TTC549 (cell line): ENCODE measurements at regions not wholly inside any gene's neighbourhood (a gene's known extent, or its start where the extent isn't known, plus 50 kb on each side); places are given as distances from the start of the nearest gene placed in this dataset.
"Not testable (repeated sequence)": the region's sequence is repeated elsewhere in the genome, so short reads cannot be mapped to it uniquely, and the experiment has no call there.

Experiments
- FAIRE-seq: peaks from 2 replicates; lab custom pipeline; 2012; peaks lifted over from hg19 to GRCh38; lab: Jason Lieb, UNC

DNA sequence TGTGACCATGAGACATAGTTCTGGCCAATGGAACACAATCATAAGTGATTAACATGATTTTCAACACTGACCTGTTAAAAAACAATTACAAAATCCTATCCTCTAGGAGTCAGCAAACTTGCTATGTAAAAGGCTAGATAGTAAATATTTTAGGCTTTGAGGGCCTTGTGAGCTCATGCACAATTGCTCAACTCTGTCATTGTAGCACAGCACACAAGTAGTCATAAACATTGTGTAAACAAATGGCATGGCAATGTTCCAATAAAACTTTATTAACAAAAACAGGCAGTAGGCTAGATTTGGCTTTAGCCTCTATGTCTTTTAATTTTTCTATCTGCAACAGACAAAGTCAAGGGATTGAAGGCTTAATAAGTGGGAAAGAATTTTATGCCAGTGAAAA, 350.7 kb downstream of the C12orf50 start:
- no peak for FAIRE-seq

DNA sequence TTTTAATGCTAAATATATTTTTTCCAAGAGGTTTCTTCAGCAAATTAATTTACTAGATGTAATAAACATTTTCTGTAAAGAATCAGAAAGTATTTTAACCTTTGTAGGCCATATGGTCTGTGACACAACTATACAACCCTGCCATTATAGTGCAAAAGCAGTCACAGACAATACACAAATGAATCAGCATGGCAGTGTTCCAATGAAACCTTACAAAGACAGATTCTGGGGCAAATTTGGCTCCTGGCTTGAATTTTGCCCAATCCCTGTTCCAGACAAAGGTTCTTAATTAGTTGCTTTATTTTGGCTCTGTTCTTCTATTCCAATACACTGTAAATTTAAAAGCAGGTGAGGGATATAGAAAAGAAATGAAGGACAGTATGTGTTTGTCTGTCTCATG, 352.5 kb downstream of the C12orf50 start:
- no peak for FAIRE-seq

DNA sequence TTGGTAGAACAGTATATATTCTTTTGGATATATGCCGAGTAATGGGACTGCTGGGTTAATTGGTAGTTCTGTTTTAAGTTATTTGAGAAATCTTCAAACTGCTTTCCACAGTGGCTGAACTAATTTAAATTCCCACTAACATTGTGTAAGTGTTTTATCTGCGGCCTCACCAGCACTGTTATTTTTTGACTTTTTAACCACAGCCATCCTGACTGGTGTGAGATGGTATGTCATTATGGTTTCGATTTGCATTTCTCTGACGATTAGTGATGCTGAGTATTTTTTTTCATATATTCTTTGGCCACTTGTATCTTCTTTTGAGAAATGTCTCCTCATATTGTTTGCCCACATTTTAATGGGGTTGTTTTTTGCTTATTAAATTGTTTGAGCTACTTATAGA, 357.4 kb downstream of the C12orf50 start:
- no peak for FAIRE-seq

DNA sequence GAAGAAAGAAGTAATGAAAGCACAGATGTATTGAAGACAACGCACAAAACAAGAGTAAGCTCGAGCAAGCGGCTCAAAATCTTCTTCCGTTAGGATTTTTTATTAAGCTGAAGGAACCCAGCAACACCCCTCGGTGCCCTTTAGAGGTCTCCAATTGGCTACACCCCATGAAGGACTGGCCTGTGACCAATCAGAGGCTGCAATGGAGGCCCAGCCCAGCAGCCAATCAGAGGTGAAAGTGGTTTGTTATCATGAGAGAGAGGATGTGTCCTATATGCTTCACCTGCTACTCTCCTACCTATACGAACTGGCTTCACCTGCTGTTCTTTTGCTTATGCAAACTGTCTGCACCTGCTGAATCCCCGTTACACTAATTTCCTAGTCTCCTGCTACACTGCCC, 358.8 kb downstream of the C12orf50 start:
- no peak for FAIRE-seq

DNA sequence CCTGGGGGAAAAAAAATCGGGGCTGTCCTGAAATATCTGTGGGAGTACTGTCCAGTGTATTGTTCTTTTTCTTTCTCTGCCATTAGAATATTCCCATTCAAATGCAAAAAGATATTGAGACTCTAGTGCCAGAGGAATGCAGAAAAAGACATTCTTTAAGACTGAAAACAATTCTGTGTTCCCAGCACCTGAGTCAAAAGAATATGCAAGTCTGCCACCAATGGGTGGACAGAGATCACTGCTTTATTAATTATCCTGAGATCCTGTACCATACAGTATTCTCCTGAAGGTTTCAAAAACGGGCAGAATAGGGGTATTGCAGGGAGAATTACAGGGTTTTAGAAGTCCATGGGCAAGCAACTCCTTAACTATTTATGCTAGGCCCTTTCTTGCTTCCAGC, 361.8 kb downstream of the C12orf50 start:
- FAIRE-seq, result no peak

DNA sequence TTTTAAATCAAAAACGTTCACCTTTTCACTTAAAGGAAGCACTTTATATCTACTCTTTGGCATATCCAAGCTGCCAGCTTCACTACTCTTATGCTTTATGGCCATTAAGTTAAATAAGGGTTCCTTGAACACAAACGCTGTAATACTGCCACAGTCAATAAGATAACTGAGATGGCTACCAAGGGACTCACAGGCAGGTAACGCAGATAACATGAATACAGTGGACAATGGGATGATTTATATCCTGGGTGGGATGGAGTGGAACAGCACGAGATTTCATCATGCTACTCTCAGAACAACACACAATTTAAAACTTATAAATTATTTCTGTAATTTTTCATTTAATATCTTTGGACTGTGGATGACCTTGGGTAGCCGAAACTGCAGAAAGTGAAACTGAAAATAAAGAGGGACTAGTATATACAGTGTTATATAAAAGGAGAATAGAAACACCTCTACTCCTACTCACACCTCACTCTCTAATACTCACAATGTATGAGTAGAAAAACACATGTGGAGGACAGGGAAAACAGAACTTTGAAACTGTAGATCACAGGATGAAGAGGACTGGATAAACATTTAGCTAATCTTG, 367.3 kb downstream of the C12orf50 start:
- FAIRE-seq, result no peak

DNA sequence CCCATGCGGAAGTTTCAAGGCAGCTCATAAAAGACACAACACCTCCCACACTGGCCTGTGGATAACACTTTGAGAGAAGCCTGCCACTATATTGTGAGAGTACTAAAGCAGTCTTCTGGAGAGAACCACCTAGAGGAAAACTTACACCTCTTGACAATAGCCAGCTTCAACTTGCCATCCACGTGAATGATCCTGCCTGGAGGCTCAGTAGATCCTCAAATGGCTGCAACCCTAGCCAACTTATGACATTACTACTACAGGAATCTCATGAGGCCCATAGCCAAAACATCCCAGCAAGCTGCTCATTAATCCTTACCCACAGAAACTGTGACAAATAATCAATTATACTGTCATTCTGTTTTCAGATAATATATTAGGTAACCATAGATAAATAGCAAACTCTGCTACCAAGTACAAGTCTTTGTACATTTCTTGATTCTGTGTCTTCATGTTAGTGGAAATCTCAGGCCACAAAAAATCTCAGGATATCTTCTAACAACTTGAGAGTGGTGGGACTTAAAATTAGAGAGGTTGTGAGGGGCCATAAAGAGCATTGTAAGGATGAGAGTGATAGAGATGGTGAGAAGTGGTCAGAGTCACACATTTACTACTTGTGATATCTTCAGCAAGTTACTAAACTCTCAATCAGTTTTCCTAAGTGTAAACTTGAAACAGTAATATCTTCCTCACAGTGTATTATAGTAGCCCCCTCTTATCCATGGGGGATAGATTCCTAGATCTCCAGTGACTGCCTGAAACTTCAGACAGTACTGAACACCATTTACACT, 368.0 kb downstream of the C12orf50 start:
- FAIRE-seq, result no peak

DNA sequence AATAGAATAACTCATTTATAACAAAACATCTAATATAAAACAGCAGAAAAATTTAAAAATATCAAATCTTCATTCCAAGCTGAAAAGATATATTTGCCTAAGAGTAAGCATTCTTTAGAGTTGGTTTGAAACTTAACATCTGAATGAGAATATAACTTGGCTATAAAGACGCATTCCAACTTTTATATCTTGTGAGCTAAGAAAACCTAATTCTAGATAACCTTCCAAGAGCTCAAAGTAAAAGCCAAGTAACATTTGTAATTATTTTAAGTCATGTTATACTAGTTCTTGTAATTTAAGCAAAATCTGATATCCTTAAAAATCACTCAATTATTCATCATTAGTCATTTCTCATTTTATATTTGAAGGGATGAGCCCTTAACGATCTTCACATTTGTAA, 368.9 kb downstream of the C12orf50 start:
- FAIRE-seq, result no peak

DNA sequence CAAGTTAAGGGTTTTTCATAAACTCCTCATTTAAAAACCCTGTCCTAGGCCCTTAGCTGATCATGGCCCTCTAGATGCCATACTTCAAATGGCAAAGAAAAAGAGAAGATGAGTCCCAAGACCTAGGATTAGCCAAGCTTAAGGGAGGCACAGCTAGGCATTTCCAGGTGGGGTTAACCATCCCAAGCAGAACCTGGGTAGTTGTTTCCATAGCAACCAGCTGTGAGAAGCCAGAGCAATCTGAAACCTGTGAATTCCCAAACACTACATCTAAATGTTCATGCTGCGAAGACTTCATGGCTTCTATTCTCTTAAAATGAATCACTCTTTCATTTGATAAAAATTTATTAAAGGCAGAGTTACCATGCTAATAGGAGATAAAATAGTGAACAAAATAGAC, 372.9 kb downstream of the C12orf50 start:
- FAIRE-seq, result no peak

DNA sequence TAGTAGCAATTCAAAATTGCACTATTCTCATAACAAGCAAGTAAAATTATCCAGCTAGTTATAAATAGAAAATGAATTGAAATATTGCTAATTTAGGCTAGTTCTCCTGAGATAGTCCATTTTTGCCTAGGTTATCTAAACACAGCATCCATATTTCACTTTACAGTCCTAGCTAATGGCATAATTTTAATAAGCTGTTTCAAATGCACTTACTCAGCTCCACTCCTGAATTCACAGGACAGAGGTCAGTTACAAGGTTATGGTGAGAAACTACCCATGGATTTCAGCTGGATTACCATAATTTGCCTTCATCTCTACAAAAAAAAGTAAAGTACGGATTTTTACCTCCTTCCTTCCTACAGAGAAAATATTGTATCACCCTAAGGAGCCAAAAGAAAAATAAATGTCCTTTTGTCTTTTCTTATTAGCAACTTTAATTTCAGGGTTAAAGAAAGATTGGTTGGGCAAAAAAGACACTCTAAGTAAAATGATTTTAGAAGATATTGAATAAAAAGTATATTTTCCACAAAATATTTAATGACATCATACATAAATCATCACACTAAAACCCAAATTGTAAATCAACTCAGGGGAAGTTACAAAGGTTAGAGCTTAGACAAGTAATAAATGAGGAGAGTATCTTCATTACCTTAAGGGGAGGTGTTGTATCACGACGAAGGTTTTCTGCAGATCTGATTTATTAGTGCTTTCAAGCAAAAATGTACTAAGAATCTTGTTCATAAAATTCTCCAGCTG, 377.4 kb downstream of the C12orf50 start:
- no peak for FAIRE-seq

DNA sequence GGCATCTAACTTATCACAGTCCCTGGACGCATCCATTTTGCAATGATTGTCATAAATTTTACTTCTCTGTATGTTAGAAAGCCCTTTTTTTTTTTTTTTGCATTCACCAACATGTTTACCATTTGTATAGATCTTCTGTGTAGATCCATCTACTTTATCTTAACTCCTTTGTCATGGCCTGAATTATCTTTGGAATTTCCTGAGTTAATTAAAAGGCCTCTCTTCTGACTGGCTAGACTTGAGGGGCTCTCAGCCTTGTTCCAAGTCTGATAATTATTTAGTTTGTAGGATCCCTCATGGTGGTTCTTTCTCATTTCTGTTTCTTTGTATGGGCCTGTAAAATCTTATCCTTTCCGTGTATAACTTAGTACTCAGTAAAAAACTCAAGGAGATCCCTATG, 387.0 kb downstream of the C12orf50 start:
- FAIRE-seq, result no peak

DNA sequence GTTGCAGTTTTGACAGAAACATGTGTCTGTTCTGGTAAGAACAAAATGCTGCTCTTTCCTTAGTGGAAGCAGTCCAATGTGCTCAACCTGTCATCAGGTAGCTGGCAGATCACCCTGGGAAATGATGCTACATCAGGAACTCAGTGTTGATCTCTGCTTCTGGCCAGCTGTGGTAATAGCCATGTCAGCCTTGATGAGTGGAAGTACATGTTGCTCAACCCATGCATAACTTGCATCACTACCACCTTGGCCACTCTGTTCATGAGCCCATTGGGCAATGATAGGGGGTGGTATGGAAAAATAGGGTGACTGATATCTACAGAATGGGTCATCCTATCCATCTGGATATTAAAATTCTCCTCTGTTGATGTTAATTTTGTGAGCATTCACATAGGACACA, 411.0 kb downstream of the C12orf50 start:
- no peak for FAIRE-seq

DNA sequence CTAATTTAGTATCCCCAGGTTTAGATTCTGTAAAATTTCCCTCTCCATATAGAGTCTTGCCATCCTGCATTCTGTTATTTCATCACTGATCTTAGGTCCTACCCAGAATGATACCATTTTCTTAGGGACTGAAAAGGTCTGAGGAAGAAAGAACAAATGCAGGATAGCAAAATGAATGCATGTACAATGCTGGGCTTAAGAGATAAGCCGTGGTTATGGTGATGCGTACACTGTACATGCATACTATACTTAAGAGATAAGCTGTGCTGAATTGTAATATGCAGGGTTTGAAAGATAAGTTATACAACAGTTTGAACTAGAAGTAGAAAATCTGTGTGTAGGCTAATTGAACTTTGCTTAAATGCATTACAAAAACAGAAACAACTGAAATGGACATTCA, 416.2 kb downstream of the C12orf50 start:
- FAIRE-seq, result no peak

DNA sequence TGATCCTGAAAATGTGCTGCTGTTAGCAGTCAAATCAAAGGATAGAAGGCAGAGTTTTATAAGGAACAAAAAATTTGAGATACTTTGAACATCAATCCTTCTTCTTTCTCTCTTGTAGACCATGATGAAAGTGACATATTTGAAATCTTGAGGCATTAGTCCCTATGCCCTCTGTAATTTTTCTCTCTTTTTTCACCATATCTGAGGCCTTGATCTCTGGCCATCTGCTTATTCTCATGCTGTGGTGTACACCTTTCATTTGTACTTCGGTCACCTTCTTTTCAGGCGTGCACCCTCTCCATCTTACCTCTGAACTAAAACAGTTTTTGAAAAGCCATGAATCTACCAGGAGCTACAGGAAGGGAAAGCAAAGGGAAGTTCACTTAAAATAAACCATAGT, 420.9 kb downstream of the C12orf50 start:
- FAIRE-seq, result no peak

DNA sequence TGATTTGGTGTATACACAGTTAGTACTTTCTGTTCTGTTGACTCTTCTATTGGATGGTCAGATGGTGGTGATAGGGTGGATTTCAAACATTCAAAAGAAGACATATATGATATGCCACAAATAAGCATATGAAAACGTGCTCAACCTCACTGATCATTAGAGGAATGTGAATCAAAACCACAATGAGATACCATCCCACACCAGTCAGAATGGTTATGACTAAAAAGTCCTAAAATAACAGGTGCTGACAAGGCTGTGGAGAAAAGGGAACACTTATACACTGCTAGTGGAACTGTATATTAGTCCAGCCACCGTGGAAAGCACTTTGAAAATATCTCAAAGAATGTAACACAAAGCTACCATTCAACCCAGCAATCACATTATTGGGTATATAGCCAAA, 425.5 kb downstream of the C12orf50 start:
- no peak for FAIRE-seq

DNA sequence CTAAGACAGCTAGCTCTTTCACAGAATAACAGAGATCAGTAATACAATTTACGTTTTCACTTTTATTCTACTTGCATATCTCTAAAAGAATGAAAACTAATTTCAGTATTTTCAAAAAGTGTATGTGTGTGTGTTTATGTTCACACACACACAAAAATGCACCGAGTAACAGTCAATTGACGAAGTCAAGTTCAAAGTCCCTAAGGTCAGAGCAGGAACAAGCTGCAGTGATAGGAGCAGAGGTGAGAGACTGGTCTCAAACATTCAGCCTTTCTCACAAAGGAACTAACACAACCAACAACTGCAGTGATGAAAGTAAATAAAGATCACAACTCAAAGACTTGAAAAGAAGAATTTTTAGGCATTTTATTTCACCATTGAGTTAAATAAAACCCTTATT, 429.7 kb downstream of the C12orf50 start:
- FAIRE-seq, result no peak

DNA sequence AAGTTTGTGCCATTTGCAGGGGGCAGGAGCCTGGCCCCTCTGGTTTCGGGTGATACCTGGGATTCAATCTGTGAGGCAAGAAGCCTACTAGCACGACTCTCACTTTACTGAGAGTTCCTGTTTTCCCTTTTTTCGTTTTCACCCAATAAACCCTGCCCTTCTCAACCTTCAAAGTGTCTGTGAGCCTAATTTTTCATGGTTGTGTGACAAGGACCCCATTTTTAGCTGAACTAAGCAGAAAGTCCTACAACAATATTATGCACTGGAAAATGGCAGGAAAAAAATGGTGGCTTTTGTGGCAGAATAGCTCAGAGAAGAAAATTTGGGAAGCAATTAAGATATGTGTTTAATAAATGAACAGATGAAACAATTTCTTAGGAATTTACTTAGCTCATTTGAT, 432.1 kb downstream of the C12orf50 start:
- FAIRE-seq, result no peak

DNA sequence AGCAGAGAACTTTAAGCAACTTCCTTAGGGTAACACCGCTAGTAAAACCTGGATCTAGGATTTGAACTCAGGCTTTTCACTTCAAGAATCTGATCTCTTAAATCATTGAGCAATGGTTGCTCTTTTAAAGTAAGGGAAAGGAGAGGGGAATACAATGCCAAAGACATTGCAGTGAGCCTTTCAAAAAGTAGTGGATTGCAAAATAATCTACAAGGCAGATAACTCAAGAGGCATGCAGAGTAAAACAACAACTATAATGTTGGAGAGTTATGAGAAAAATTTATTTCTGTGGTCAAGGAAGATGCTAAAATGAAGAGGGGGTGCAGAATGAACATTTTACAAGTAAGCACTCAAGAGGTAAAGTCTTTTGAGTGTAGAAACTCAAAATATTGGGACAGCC, 432.6 kb downstream of the C12orf50 start:
- no peak for FAIRE-seq

DNA sequence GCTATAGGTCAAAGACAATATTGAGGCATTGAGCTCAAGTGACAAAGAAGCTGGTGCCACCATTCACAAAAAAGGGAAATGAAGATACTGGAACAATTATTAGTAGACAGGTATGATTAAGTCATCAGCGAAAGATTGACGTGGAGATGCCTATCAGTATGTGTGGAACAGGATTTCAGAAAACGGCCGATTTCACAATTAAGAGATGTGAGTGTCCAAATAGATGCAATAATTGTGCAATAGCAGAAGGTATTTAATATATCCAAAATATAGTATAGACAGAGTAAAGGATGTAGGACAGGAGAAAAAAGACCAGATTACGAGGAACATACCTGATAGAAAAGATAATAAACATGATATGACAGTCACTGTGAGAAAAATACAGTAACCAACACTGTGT, 433.1 kb downstream of the C12orf50 start:
- no peak for FAIRE-seq

DNA sequence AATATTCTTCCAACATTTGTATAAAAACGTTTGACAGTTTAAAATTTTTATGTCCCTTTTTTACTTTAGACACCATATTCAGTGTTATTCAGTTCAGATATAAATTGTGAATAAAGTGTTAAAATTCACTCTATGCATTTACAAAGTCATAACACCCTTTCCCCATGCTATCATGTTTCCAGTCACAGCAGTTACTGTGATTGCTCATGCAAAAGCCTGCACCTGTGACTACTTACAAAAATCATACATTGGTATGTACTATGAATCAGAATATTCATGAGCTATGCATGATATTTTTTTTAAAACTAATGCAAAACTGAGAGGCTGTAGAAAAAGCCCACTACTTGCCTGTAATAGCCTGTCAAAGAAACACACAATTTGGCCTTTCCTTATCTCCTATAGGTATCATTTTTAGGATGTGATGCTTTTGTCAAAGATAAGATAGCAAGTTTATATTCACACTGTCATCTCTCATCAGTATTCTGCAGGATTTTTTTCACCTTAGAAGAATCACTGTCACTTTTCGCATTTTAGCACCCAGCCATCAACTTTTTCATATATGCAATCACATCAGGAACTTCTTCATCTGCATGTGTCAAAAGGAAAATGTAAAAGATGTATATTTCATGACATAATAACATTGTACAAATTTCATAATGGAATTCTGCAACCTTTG, 443.2 kb downstream of the C12orf50 start:
- no peak for FAIRE-seq

DNA sequence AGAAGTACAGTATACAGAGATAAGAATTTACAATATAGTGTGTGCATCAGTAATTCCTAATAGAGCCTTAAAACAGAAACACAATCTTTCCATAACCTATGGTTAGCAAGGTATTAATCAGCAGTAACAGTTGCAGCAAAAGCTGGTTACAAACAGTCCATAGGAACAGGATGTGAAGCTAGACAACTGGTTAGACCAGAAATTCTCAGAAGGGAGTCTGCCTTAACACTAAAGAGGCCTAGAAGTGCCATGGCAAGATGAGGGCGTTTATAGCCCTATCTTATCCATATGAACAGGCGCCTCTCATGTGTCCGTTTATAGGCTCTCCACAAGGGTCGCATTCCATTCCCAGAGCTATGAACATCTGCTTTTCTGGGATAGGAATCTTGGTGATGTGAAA, 450.1 kb downstream of the C12orf50 start:
- not testable (repeated sequence) for FAIRE-seq

DNA sequence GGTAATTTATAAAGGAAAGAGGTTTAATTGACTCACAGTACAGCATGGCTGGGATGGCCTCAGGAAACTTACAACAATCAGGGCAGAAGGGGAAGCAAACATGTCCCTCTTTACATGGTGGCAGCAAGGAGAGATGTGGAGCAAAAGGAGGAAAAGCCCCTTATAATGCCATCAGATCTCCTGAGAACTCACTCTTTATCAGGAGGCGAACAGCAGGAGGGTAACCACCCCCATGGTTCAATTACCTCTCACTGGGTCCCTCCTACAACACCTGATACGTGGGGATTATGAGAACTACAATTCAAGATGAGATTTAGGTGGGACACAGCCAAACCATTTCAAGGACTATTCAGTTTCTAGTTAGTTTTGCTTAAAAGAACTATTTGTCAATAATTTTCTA, 453.3 kb downstream of the C12orf50 start:
- FAIRE-seq, result no peak

DNA sequence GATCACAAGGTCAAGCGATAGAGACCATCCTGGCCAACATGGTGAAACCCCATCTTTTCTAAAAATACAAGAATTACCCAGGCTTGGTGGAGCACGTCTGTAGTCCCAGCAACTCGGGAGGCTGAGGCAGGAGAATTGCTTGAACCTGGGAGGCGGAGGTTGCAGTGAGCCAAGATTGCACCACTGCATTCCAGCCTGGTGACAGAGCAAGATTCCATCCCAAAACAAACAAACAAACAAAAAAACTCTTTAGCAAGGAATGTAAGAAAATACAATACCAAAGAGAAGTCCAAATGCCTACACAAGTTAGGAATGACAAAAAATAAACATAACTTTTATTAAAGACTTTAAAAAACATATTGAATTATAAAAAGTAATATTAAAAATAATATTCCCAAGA, 462.3 kb downstream of the C12orf50 start:
- not testable (repeated sequence) for FAIRE-seq
